Esophagus muscularis mucosa (tissue), 4 donors: ENCODE measurements at regions not wholly inside any gene's neighbourhood (a gene's known extent, or its start where the extent isn't known, plus 50 kb on each side); places are given as distances from the start of the nearest gene placed in this dataset.

Experiments
- EP300 ChIP-seq: sonication (generic); formaldehyde crosslinking; IDR thresholded peaks from one replicate; pipeline ENCODE4 v1.6.1; 2017; ENCODE audit warnings: antibody characterized with exemption
- POLR2AphosphoS5 ChIP-seq, 2 donors: sonication (generic); formaldehyde crosslinking; IDR thresholded peaks; one replicate each; pipeline ENCODE4 v1.6.1; 2017; ENCODE audit warnings: antibody characterized with exemption in 2 of 2
- TF ChIP-seq, protein P1 (sequence below), 3 experiments: fragments of 200-600 bp in 2 of 3; fragments of 450-650 bp in 1 of 3; sonication (generic) in 2 of 3; IDR thresholded peaks; one replicate each; pipeline ENCODE4 v1.5.1; 2017 to 2019; ENCODE audit warnings: antibody characterized with exemption in 3 of 3, mild to moderate bottlenecking in 2 of 3, moderate library complexity in 1 of 3

DNA sequence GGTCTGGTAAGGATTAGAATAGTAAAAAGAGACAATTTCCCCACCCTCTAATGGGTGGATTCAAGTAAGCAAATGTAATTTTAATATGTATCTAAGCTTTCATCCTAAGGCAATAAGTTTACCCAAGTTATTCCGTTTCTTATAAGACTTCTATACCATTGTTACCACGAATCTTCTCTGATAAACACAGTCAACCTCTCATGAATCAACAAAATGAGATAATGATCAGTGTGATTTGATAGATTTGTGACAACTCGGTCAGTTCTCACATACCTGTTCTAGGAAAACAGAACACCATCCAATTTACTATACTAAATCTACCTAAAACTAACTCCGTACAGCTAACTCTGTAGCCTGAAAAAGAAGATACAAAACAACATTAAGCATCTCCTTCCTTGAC lies 342.1 kb downstream of the TBL1XR1 start:
- TF ChIP-seq, protein P1, sequence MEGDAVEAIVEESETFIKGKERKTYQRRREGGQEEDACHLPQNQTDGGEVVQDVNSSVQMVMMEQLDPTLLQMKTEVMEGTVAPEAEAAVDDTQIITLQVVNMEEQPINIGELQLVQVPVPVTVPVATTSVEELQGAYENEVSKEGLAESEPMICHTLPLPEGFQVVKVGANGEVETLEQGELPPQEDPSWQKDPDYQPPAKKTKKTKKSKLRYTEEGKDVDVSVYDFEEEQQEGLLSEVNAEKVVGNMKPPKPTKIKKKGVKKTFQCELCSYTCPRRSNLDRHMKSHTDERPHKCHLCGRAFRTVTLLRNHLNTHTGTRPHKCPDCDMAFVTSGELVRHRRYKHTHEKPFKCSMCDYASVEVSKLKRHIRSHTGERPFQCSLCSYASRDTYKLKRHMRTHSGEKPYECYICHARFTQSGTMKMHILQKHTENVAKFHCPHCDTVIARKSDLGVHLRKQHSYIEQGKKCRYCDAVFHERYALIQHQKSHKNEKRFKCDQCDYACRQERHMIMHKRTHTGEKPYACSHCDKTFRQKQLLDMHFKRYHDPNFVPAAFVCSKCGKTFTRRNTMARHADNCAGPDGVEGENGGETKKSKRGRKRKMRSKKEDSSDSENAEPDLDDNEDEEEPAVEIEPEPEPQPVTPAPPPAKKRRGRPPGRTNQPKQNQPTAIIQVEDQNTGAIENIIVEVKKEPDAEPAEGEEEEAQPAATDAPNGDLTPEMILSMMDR (IDR thresholded peaks at IDR 0.05) = no peak
- no peak for TF ChIP-seq POLR2AphosphoS5 (IDR thresholded peaks at IDR 0.05)
- TF ChIP-seq EP300 = no peak
